Stimulated activated CD4-positive, alpha-beta T cell treated with anti-CD3 and anti-CD28 coated beads, Interleukin-15, amount 100 ng/mL, for 24 hours (primary cell): ENCODE measurements at regions not wholly inside any gene's neighbourhood (a gene's known extent, or its start where the extent isn't known, plus 50 kb on each side); places are given as distances from the start of the nearest gene placed in this dataset.
"Not testable (repeated sequence)": the region's sequence is repeated elsewhere in the genome, so short reads cannot be mapped to it uniquely, and the experiment has no call there.

Experiments used
- DNase-seq: peaks from one replicate; pipeline ENCODE4 v3.0.0-alpha.2; 2020

DNA sequence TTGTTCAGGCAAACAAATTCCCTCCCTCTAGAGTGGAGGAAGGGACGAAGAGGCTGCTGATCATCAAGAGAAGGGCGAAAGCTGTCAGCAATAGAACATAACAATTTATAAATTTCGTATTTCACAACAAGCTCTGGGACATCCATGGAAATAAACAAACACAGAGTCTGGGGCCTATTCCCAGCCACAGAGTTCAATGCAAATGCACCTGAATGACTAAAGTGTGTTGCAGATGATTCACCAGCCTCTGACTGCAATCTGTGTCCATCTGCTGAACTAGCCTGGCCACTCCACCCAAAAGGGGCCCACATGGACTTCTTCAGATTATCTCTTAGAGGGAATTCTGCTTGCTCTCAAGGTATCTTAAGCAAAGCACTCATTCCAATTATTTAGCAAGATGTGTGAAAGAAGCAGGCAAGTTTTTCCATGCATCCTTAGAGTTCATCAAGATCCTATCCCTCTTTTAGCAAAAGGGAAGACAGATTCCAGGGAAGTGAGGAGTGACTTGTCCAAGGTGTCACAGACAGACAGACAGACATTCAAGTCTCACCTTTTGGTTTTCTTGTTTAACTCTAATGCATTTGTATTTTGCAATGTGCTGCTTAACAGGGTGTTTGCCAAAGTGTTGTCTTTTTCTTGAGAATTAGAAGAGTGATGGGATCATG, 307.8 kb upstream of the PAPPA start:
- DNase-seq: no peak

DNA sequence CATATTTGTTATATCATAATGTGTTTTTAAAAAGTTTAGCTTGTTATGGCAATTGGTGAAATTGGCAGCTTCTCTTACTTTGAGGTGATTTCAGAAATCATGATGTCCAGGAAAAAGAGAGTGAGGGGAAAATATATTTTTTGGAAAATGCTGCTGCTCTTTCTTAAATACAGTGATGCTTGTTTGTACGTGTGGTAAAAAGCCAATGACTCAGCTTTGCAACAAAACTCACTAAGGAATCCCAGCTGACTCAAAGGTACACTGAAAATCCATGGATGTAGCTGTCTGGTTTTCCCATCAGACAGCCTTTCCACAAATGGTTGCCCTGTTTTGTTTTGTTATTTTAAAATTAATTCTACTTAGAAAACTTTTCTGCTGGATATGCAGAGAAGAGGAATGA, 306.4 kb upstream of the PAPPA start:
- no peak for DNase-seq

DNA sequence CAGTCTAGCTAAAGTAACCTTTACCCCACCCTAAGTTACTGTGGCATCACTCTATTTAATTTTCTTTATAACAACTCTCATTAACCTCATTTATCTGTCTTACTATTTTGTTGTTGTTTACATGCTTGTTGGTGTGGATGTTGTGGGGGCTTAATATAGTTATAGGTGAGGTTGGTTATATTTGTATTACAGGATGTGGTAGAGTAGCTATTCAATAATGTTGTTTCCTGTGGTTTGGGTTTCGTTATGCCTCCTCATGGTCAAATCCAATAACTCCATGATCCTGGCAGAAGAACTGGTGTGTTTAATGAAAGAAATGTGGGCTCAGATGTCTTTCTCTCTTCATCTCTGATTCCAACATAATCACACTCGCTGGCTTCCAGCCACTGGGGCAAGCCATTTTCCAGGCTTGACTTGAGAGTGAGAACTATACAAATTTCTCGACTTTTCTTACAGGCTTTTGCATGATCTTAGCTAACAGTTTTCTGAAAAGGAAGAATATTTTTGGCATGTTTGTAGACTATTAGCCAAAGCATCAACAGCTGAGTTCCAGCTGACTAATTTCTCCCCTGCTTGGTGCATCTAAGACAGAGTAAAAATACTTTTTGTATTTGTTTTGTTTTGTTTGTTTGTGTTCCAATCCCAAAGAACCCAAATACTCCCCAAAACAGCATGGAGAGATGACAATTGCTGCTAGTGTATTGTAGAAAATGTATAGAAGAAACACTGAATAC, 303.7 kb upstream of the PAPPA start:
- DNase-seq: no peak

GRCh38 chr9:115850548-115851304, 302.9 kb upstream of the PAPPA start:
- no peak for DNase-seq

DNA sequence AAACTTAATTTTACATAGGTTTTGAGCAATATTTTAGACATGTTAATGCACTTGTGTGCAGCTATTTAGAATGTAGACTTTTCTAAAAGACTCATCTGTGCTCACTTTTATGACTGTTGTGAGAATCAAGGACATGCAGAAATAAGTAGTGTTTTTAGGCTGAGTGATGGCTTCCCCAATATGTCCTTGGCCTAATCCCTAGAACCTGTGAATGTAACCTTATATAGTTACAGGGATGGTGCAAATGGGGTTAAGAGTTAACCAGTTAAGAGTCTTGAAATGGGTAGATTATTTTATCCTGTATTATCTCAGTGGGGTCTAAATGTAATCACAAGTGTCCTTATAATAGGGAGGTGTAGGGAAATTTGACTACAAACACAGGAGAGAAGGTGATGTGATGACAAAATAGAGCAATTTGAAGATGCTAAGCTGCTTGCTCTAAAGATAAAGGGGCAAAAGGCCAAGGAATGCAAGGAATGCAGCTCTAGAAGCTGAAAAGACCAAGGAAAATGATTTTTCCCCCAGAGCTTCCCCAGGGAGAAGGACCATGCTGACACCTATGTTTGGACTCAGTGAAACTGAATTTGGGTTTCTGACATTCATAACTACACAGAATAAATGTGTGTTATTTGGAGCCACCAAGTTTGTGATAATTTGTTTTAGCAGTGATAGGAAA, 298.0 kb upstream of the PAPPA start:
- DNase-seq: no peak

DNA sequence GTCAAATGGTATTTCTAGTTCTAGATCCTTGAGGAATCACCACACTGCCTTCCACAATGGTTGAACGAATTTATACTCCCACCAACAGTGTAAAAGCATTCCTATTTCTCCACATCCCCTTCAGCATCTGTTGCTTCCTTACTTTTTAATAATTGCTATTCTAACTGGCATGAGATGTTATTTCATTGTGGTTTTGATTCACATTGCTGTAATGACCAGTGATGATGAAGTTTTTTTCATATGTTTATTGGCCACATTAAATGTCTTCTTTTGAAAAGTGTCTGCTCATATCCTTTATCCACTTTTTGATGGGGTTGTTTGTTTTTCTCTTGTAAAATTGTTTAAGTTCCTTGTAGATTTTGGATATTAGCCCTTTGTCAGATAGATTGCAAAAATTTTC, 295.2 kb upstream of the PAPPA start:
- not testable (repeated sequence) for DNase-seq

DNA sequence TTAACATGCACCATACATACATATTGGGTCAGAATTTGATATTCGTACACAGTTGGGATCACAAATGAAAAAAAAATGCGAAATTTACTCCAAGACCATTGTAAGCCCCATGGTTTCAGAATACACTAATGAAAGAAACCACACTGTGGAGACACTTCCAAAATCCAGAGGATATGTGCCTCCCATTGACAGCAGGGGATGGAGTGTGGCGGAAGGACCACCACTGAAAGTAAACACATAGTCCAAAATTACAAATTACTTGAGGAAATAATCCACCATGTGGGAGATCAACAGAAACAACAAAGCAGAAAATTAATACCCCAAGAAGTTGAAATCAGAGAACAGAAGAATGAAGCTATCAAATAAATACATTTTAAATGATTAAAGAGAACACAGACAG, 291.6 kb upstream of the PAPPA start:
- no peak for DNase-seq

GRCh38 chr9:115864581-115864980, 289.0 kb upstream of the PAPPA start:
- DNase-seq: no peak

- no peak for DNase-seq
These were observed 286.3 kb upstream of the PAPPA start for GRCh38 chr9:115867326-115867725.

DNA sequence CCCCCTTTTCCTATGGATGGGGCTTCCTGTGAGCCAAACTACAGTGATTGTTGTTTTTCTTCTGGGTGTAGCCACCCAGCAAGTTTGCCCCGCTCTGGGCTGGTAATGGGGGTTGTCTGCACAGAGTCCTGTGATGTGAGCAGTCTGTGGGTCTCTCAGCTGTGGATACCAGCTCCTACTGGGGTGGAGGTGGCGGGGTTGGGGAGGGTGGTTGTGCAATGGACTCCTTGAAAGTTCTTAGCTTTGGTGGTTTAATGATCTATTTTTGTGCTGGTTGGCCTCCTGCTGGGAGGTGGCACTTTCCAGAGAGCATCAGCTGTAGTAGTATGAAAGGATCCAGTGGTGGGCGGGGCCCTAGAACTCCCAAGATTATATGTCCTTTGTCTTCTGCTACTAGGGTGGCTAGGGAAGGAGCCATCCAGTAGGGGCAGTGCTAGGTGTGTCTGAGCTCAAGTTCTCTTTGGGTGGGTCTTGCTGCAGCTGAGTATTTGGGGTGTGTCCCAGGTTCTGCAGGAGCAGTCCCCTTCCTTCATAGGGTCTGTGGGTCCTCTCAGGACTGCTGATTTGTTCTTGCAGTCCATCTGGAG, 275.6 kb upstream of the PAPPA start:
- no peak for DNase-seq

- no peak for DNase-seq
These were observed 274.1 kb upstream of the PAPPA start for GRCh38 chr9:115879451-115879850.

GRCh38 chr9:115880221-115880885, 273.2 kb upstream of the PAPPA start:
- no peak for DNase-seq

DNA sequence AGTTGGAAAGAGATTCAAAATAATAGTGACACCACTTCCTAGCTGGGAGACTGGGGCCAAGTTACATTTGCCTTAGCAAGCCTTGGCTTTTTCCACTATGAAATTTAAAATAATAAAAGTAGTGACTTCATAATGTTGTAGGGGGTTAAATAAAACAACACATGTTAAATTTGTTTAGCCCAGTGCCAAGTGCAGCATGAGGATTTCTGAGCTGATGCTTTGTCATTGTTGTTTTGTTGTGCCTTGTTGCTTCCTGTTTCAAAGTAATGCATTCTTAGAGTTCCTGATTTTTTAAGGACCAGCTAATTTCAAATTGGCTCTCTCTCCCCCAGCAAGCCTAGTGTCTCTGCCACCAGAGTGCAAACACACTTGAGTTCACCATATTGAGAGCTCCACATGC, 270.7 kb upstream of the PAPPA start:
- DNase-seq: no peak

DNA sequence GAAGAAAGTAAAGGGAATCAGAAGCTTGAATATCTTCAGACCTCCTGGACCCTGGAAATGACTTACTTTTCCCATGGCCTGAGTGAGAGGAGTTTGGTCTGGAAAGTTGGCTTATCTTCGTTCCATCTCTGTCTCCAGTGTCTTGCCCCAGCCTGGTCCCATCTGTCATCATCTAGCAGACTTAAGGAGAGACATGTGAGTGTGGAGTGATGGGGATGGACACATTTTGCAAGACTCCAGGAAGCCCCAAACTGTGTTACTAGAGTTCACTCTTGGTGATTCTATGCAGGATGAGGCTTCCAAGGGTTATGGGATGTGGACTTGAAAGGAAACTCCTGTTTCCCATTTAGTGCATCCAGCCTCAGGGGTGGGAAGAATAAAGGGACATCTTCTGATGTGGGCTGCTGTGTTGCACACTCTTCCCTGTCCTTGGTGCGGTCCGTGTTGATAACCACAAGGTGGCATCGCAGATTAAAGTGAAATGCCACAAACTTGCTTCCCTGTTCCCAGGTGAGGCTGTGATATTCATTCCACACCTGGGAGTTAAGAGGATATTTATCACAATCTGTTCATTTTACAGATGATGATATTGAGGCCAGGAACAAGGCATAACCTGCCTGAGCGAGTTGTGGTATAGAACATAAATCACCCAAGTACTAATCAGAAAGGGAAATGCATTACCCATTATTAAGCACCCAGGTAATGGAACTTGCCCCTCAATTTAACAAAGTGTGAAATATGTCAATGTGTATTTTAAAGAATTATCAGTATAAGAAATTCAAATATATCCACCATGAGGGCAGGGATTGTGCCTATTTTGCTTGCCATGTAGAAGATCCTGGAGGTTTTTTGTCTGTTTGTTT, 269.9 kb upstream of the PAPPA start:
- DNase-seq: no peak

- no peak for DNase-seq
These were observed 268.7 kb upstream of the PAPPA start for GRCh38 chr9:115884846-115885245.

GRCh38 chr9:115888131-115888530, 265.5 kb upstream of the PAPPA start:
- no peak for DNase-seq

DNA sequence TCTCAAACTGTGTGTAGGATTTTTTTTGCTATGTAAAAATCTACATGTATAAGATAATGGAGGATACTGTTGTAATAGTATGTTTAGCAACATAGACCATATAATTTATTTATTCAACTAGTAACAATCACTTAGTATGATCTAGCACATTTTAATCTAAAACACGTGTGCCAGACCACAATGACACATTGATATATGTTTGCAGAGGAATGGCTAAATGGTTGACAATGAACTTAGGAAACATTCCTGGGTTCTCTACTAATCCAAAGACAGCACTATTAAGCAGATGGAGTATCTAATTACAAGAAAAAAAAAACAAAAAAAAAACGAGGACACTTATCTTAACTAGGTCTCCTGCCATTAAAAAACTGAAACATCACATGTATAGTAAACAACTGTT, 261.7 kb upstream of the PAPPA start:
- no peak for DNase-seq

DNA sequence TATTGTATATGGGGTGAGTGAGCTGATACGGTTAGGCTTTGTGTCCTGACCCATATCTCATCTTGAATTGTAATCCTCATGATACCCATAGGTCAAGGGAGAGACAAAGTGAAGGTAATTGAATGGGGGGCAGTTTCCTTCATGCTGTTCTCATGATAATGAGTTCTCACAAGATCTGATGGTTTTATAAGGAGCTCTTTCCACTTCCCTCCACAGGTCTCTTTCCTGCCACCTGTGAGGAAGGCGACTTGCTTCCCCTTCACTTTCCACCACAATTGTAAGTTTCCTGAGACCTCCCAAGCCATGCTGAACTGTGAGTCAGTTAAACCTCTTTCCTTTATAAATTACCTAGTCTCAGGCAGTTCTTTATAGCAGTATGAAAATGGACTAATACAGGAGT, 255.1 kb upstream of the PAPPA start:
- not testable (repeated sequence) for DNase-seq

DNA sequence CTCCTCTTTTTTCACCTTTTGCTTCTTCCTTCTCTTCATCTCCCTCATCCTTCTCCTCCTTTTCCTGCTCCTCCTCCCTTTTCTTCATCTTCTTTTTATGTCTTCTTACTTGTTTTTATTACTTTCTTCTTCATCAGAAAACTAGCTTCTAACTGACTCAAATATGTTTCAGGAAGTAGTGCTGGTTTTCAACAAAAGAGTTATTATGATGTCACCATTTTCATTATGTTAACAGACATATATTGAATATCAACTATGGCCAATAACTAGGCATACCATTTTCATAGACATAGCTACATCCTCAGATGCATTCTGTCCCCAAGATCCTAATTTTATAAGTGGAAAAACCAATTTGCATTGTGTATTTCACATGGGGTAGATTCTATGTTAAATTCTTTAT, 252.9 kb upstream of the PAPPA start:
- DNase-seq: no peak

GRCh38 chr9:115910959-115911358, 242.6 kb upstream of the PAPPA start:
- no peak for DNase-seq

GRCh38 chr9:115912086-115912485, 241.5 kb upstream of the PAPPA start:
- no peak for DNase-seq

GRCh38 chr9:115913696-115914095, 239.9 kb upstream of the PAPPA start:
- DNase-seq: no peak
